ENCODE measurements at regions not wholly inside any gene's neighbourhood (a gene's known extent, or its start where the extent isn't known, plus 50 kb on each side); places are given as distances from the start of the nearest gene placed in this dataset.

GRCh38 chr19:30959011-30959410 is 390.2 kb downstream of the TSHZ3 start:
- TF ChIP-seq POLR2AphosphoS5 (IDR thresholded peaks at IDR 0.05), result no peak
- TF ChIP-seq CTCF (IDR thresholded peaks at IDR 0.05), result no peak

All from prostate gland (tissue), 2 donors.